HG03575 (cell line): ENCODE measurements at regions not wholly inside any gene's neighbourhood (a gene's known extent, or its start where the extent isn't known, plus 50 kb on each side); places are given as distances from the start of the nearest gene placed in this dataset.
"Not testable (repeated sequence)": the region's sequence is repeated elsewhere in the genome, so short reads cannot be mapped to it uniquely, and the experiment has no call there.

Source experiments
- ATAC-seq: cut with Tn5 transposase; IDR thresholded peaks from one replicate; pipeline ENCODE4 v1.9.1; 2021; ENCODE audit not compliant: unreplicated experiment, insufficient number of reproducible peaks, low FRiP score; ENCODE audit errors: extremely low read depth

DNA sequence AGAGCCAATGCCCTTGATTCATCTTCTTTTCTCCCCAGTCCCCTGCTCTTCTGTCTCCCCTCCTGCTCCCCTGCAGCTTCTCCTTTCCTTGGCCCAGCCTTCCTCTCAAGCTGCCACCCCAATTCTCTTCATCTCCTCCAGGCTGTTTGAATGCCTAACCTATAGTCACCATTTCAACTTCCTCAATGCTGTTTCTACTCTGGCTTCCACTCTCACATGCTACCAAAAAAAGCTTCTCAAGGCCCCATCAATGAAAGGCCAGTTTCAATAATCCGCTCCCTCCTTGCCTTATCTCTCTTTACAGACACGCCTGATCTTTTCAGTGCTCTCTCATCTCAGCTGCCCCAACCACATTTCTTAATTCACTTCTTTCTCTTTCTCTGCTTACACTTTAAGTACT is 212.2 kb upstream of the GPR149 start:
- ATAC-seq: no peak

DNA sequence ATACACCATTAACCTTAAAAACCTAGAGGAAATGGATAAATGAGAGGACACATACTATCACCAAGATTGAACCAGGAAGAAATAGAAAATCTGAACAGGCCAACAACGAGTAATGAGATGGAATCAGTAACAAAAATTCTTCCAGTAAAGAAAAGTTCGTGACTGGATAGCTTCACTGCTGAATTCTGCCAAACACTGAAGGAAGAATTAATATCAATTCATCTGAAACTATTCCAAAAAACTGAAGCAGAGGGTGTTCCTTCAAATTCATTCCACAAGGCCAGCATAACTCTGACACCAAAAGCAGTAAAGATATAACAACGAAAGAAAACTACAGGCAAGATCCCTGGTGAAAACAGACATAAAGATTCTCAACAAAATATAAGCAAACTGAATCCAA is 195.8 kb upstream of the GPR149 start:
- no peak for ATAC-seq

DNA sequence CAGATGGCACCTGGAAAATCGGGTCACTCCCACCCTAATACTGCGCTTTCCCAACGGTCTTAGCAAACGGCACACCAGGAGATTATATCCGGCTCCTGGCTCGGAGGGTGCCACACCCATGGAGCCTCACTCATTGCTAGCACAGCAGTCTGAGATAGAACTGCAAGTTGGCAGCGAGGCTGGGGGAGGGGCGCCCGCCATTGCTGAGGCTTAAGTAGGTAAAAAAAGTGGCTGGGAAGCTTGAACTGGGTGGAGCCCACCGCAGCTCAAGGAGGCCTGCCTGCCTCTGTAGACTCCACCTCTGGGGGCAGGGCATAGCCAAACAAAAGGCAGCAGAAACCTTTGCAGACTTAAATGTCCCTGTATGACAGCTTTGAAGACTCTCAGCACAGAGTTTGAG is 189.6 kb upstream of the GPR149 start:
- not testable (repeated sequence) for ATAC-seq

DNA sequence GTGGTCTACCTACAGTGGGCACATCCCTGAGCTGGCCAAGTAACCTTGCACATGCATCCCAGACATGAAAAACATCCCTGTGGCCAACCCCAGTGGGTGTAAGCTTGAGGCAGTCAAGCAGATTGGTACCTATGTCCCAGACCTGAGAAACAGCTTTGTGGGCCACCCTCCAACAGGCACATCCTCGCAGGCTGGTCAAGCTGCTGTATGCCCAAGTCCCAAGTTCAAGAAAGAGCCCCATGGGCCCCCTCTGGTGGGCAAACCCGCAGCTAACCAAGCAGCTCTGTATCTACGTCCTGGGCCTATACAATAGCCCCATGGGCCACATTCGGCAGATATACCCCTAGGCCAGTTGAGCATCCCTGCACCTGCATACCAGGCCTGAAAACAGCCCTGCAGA is 186.3 kb upstream of the GPR149 start:
- ATAC-seq: no peak

DNA sequence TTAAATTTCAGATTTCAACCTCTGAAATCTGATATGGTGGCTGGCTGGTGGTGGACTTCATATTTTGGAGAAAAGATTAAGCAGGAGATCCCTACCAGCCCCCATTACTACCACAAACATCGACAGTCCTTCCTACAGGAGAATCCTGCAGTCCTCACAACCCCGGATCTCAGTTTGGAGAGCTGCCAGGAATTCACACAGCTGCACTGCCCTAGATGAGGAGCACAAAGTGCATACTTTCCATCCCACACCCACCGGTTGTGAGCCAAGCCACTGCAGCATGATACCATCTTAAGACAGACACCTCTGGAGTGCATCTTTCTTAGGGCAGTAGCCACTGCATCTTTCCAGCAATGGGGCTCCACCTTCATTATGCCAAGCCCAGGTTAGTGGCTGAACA is 185.5 kb upstream of the GPR149 start:
- no peak for ATAC-seq

GRCh38 chr3:154614601-154615000 is 184.6 kb upstream of the GPR149 start:
- no peak for ATAC-seq

- no peak for ATAC-seq
These were observed 184.1 kb upstream of the GPR149 start for GRCh38 chr3:154614078-154614477.

- ATAC-seq: no peak
These were observed 172.3 kb upstream of the GPR149 start for GRCh38 chr3:154602241-154602640.

DNA sequence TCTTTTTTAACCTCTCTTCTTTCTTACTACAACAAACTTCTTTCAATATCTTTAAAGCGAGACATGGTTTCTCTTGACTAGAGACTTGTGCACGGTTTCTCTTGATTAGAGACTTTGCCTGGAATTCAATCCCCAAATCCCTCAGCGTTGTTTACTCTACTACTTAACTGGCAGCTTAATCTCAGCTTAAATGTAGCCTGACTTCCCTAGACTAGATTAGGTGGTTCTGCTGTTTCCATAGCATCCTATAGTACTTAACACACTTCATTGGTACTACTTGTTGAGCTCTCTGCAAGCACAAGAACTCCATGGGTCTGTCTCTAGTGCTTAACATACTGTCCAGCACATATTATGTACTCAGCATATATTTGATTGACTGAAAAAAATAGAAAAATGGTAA is 168.2 kb upstream of the GPR149 start:
- no peak for ATAC-seq

DNA sequence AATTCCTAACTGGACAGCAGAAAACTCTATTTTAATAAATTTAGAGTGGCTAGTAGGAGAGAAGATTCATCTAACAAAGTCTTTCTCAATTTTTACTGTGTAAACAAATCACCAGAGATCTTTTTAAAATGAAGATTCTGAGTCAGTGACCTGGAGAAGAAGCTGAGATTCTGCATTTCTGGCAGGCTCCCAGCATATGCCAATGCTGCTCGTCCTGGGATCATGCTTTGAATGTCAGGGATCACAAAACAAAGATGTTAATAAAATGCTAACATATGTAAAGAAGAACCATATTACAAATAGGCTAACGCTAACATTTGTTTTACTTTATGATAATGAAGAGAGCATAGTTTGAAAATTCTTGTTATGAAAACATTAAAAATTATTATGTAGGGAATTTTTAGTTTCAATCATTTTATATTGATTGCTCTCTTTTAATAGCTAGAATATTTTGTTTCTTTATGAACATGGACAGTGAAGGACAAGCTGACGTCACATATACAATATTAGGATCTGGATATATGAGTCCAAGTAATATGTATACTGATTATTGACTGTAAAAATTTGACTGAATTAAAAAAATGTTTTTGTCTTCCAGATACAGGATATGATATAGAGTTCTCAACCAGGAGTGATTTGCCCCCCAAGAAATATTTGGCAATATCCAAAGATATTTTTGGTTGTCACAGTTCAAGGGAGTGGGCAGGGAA is 160.8 kb upstream of the GPR149 start:
- ATAC-seq: no peak

DNA sequence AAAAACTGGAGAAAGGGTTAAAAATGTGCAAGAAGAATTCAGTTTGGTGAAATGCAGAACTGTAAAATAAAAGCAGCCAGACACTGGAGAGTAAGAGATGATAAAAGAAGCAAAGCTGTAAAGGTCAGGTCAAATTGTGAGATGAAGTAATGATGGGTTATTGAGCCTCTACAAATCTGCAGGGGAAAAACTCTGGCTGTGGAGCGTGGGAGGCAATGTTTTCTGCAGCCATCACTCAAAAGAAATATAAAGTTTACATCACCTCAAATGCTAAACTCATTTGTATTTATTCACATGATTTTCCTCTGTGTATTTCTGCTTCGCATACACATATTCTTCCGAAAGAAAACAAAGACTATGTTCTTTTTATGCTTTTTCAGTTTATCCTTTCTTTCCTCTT is 158.8 kb upstream of the GPR149 start:
- no peak for ATAC-seq

- no peak for ATAC-seq
These were observed 155.0 kb upstream of the GPR149 start for GRCh38 chr3:154584974-154585373.

- no peak for ATAC-seq
These were observed 154.1 kb upstream of the GPR149 start for GRCh38 chr3:154584041-154584440.

- no peak for ATAC-seq
These were observed 153.2 kb upstream of the GPR149 start for GRCh38 chr3:154583086-154583634.

GRCh38 chr3:154582501-154582900 is 152.5 kb upstream of the GPR149 start:
- ATAC-seq: no peak

GRCh38 chr3:154571553-154572226 is 141.7 kb upstream of the GPR149 start:
- ATAC-seq: no peak

DNA sequence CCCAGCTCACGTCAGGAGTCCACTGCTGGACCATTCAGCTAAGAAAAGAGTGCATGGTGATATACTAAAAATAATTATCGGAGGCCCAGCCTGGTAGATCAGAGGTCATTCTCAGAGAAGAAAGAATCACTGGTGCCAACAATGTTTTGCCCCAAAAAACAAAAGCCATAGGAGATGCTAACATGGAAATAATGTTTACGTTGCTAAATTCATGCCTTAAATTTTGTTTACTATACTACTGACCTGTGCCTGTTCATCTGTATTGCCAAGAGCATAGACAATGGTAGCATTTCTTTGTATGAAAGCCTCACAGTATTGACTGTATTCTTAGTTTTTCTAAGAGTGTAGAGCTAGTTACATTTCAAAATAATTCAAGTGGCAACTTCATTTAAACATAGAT is 138.1 kb upstream of the GPR149 start:
- no peak for ATAC-seq

DNA sequence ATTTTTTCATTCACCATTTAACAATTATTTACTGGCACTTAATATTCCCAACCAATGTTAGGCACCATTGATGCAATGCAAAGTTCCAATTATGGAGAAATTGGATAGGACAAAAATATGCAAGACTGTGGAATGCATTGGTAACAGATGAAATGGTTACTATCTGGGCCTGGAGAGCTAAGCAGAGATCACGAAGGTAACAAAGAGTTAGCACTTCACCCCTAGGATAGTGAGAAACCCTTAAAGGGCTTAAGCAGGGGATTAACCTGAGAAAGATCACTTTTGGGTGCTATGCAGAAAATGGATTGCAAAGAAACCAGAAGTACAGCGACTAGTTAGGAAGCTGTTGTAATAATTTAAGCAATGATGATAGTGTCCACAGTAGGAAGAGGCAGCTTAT is 129.6 kb upstream of the GPR149 start:
- no peak for ATAC-seq

GRCh38 chr3:154552338-154552737 is 122.3 kb upstream of the GPR149 start:
- no peak for ATAC-seq

GRCh38 chr3:154549391-154549790 is 119.4 kb upstream of the GPR149 start:
- ATAC-seq: no peak

DNA sequence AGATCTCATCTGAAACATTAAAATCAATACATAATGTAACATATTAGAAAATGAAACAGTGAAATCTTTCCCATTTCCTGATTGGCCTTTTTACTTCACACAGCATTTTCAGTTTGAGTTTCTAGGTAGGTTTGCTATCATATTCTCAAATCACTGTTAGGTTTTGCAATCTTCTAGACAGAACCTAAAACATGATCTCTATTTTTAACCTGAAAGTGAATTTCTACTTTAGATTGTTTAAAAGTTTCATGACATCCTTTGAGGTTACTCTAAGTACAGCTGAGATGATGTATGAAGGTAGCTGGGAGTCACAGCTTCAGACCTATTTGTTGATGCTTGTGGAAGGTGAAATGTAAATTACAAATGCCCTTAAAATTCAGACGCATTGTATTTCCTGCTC is 118.4 kb upstream of the GPR149 start:
- no peak for ATAC-seq
